Suprapubic skin (tissue), 4 donors: ENCODE measurements at regions not wholly inside any gene's neighbourhood (a gene's known extent, or its start where the extent isn't known, plus 50 kb on each side); places are given as distances from the start of the nearest gene placed in this dataset.

Experiments used
- CTCF ChIP-seq, 2 donors: fragments of 200-600 bp in 1 of 2; fragments of 450-650 bp in 1 of 2; sonication (generic) in 1 of 2; IDR thresholded peaks; one replicate each; pipeline ENCODE4 v1.5.1; 2016 to 2019; ENCODE audit warnings: antibody characterized with exemption in 2 of 2, mild to moderate bottlenecking in 1 of 2, moderate library complexity in 1 of 2
- EP300 ChIP-seq: sonication (generic); formaldehyde crosslinking; IDR thresholded peaks from one replicate; pipeline ENCODE4 v1.6.1; 2017; ENCODE audit warnings: antibody characterized with exemption
- POLR2A ChIP-seq, 2 donors: fragments of 450-650 bp; IDR thresholded peaks; one replicate each; pipeline ENCODE4 v1.6.1; 2017; ENCODE audit warnings: antibody characterized with exemption in 2 of 2, mild to moderate bottlenecking in 2 of 2, moderate library complexity in 2 of 2
- POLR2AphosphoS5 ChIP-seq, 3 donors: sonication (generic); formaldehyde crosslinking; IDR thresholded peaks; one replicate each; pipeline ENCODE4 v1.6.1; 2017; ENCODE audit warnings: antibody characterized with exemption in 3 of 3

- no peak for TF ChIP-seq EP300
- TF ChIP-seq POLR2AphosphoS5 (IDR thresholded peaks at IDR 0.05): no peak
- TF ChIP-seq CTCF (IDR thresholded peaks at IDR 0.05): no peak
- TF ChIP-seq POLR2A (IDR thresholded peaks at IDR 0.05): no peak
These were observed 86.1 kb upstream of the CNOT2 start for GRCh38 chr12:70157099-70157498.
